ENCODE measurements at regions not wholly inside any gene's neighbourhood (a gene's known extent, or its start where the extent isn't known, plus 50 kb on each side); places are given as distances from the start of the nearest gene placed in this dataset.

GRCh38 chr2:215571689-215572088 lies 135.8 kb upstream of the FN1 start (continued):
- TF ChIP-seq EGR1 (IDR thresholded peaks at IDR 0.05; ENCODE audit: borderline replicate concordance, low read depth, low read length) (no peak), PHF8 (conservative IDR thresholded peaks at IDR 0.05; ENCODE audit: low read depth, low read length) (no peak), RFX5 (IDR thresholded peaks at IDR 0.05; ENCODE audit: borderline replicate concordance, low read depth, low read length) (no peak), CREB1 (IDR thresholded peaks at IDR 0.05) (no peak), ASH2L (IDR thresholded peaks at IDR 0.05; ENCODE audit: low read length) (no peak), KDM1A (IDR thresholded peaks at IDR 0.05; ENCODE audit: borderline replicate concordance, low read length) (no peak)

All from H1 (cell line).